ENCODE measurements at regions not wholly inside any gene's neighbourhood (a gene's known extent, or its start where the extent isn't known, plus 50 kb on each side); places are given as distances from the start of the nearest gene placed in this dataset.

DNA sequence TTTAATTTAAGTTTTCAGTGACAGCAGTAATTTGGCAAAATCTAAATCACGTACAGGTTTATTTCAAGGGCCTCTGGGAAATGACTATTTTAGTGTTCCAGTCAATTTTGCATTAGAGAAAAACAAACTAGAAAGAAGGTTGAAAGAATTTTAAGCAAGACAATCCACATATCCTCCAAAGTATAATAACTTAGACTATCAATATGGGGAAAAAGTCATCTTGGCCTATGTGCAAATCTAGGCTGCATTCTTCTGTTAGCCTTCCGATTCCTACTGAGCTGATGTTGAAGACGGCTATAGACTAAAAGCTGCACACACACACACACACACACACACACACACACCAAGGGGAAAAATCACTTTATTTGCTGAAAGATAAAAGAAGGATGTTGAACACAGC, 81.3 kb downstream of the SLITRK6 start:
- H3K9me3 ChIP-seq (ENCODE audit: control insufficient read depth, insufficient read depth, low read length): no peaks in the 10 kb centered on the region
- no peak overlapping the region for H2BK120ac ChIP-seq (ENCODE audit: low read depth, low read length)
- H4K8ac ChIP-seq (ENCODE audit: low read depth in 2 of 2, low read length in 2 of 2): no peak overlapping the region
- H2BK5ac ChIP-seq (ENCODE audit: low read depth, low read length, poor library complexity, severe bottlenecking): no peak overlapping the region
- no peaks in the 10 kb centered on the region for H3K4me1 ChIP-seq (ENCODE audit: control insufficient read depth, insufficient read depth, low read length)
- no peak overlapping the region for H3K23ac ChIP-seq (ENCODE audit: low read depth, low read length)
- WGBS, 2 experiments (ENCODE audit: extremely low coverage in 2 of 2, insufficient read length in 1 of 2): no CpG with 5 or more reads among the region's 3 CpGs
- no peak overlapping the region for H3K56ac ChIP-seq (ENCODE audit: extremely low read depth, insufficient read depth, low read length)
- in situ Hi-C loops (cut with MboI; ENCODE audit: low sequenced_read_pairs): no loop called here
- DNase-seq (no peak), ATAC-seq (ENCODE audit: low read depth) (no peak)
- ChIA-PET CTCF (interaction anchor here (0.6 kb wide), 1 partner anchor 396 kb away, joined by 5 read pairs; no protein-coding TSS in a partner anchor), POLR2A (ENCODE audit: unreplicated experiment) (no interaction called here)
- H3K9me1 ChIP-seq (ENCODE audit: insufficient read depth, low read length): no peaks in the 10 kb centered on the region
- H4K91ac ChIP-seq (ENCODE audit: insufficient read depth, low read depth, low read length): no peak overlapping the region
- no peak overlapping the region for H3K4me3 ChIP-seq (ENCODE audit: insufficient read depth, low read depth, low read length)
- H3K36me3 ChIP-seq (ENCODE audit: control insufficient read depth, insufficient read depth, low read length): no peaks in the 10 kb centered on the region
- no peak overlapping the region for H2AK5ac ChIP-seq (ENCODE audit: low read depth, low read length)
- no peak overlapping the region for H2BK20ac ChIP-seq (ENCODE audit: low read depth, low read length)
- H3K79me1 ChIP-seq (ENCODE audit: low read depth in 1 of 2, low read length in 2 of 2): no peaks in the 10 kb centered on the region
- no TSS peak for BruUV-seq (replicated peaks)
- intact Hi-C loops (cut with micrococcal nuclease): no loop called here
- H3K4me2 ChIP-seq (ENCODE audit: low read depth, low read length): no peak overlapping the region
- no peak overlapping the region for H2AFZ ChIP-seq (replicated peaks; ENCODE audit: low read length, poor library complexity)
- no peak overlapping the region for H4K5ac ChIP-seq (ENCODE audit: low read depth, low read length)
- no peak overlapping the region for H3K18ac ChIP-seq (ENCODE audit: low read depth, low read length)
- H3K4ac ChIP-seq (ENCODE audit: low read depth, low read length): no peak overlapping the region
- H3K14ac ChIP-seq (replicated peaks; ENCODE audit: low read depth, low read length): no peak overlapping the region
- H3K27ac ChIP-seq (ENCODE audit: insufficient read depth, low read length): no peak overlapping the region
- no peak overlapping the region for H3K9ac ChIP-seq (ENCODE audit: low read depth, low read length)
- H4K20me1 ChIP-seq (ENCODE audit: insufficient read depth, low read length): no peaks in the 10 kb centered on the region
- no peak for TF ChIP-seq CHD1 (IDR thresholded peaks at IDR 0.05; ENCODE audit: low read depth, low read length)
- TF ChIP-seq MAFK (IDR thresholded peaks at IDR 0.05; ENCODE audit: low read depth, low read length): no peak
- TF ChIP-seq, protein P1, sequence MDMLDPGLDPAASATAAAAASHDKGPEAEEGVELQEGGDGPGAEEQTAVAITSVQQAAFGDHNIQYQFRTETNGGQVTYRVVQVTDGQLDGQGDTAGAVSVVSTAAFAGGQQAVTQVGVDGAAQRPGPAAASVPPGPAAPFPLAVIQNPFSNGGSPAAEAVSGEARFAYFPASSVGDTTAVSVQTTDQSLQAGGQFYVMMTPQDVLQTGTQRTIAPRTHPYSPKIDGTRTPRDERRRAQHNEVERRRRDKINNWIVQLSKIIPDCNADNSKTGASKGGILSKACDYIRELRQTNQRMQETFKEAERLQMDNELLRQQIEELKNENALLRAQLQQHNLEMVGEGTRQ (IDR thresholded peaks at IDR 0.05; ENCODE audit: low read depth, low read length): no peak
- TF ChIP-seq, protein P2, sequence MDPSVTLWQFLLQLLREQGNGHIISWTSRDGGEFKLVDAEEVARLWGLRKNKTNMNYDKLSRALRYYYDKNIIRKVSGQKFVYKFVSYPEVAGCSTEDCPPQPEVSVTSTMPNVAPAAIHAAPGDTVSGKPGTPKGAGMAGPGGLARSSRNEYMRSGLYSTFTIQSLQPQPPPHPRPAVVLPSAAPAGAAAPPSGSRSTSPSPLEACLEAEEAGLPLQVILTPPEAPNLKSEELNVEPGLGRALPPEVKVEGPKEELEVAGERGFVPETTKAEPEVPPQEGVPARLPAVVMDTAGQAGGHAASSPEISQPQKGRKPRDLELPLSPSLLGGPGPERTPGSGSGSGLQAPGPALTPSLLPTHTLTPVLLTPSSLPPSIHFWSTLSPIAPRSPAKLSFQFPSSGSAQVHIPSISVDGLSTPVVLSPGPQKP (IDR thresholded peaks at IDR 0.05; ENCODE audit: borderline replicate concordance, low read depth, low read length): no peak
- TF ChIP-seq POLR2A (IDR thresholded peaks at IDR 0.05; ENCODE audit: low read depth, low read length): no peak
- no peak for TF ChIP-seq FOS (IDR thresholded peaks at IDR 0.05; ENCODE audit: low read depth, low read length)
- TF ChIP-seq CEBPB (IDR thresholded peaks at IDR 0.05; ENCODE audit: low read depth, low read length): no peak
- TF ChIP-seq RFX5 (IDR thresholded peaks at IDR 0.05; ENCODE audit: low read depth, low read length): no peak
- TF ChIP-seq NFE2L2 (IDR thresholded peaks at IDR 0.05; ENCODE audit: low read depth, low read length): no peak
- H3K27me3 ChIP-seq (ENCODE audit: control insufficient read depth, insufficient read depth, low read length): no peaks in the 10 kb centered on the region
- H2AK9ac ChIP-seq (replicated peaks; ENCODE audit: low read depth, low read length, poor library complexity): no peak overlapping the region
- dilution Hi-C loops (cut with HindIII; ENCODE audit: low sequenced_read_pairs, unreplicated experiment): no loop called here
- H2BK15ac ChIP-seq (ENCODE audit: low read depth, low read length): no peak overlapping the region

Data from IMR-90 (cell line).